SIG-M5 (cell line): ENCODE measurements at regions not wholly inside any gene's neighbourhood (a gene's known extent, or its start where the extent isn't known, plus 50 kb on each side); places are given as distances from the start of the nearest gene placed in this dataset.
"Not testable (repeated sequence)": the region's sequence is repeated elsewhere in the genome, so short reads cannot be mapped to it uniquely, and the experiment has no call there.

Experiments
- DNase-seq: peaks from one replicate; lab custom pipeline; 2025; lab: John Stamatoyannopoulos, UW

DNA sequence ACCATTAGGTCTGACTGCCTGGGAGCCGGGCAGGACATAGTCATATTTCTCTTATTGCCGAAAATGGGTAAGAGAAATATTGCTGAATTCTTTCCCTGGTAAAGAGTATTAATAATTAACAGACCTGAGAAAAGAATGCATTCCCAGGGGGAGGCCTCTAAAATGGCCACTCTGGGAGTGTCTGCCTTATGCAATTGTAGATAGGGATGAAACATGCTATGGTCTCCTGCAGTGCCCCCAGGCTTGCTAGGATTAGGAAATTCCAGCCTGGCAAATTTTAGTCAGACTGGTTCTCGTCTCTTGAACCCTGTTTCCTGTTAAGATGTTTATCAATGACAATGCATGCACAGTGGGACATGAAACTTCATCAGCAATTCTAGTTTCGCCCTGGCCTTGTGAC is 975.7 kb downstream of the TBC1D32 start:
- not testable (repeated sequence) for DNase-seq

DNA sequence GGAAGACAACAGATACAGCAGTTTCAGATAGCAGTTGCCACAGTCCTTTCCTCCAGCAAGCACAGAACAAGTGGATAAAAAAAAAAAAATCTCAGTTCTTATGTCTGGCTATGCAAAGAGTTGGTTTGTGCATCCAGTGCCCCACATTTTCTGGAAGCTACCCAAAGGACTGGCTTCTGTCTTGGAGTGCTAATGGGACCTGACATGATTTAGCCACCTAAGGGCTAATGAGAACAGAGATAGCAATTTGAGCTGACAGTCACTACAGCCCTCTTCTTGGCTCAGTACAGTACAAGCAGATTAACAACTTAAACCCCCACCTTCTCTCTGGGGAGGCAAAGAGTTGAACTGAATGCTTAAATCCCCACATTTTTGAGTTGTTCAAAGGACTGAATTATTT is 976.8 kb downstream of the TBC1D32 start:
- DNase-seq: no peak

DNA sequence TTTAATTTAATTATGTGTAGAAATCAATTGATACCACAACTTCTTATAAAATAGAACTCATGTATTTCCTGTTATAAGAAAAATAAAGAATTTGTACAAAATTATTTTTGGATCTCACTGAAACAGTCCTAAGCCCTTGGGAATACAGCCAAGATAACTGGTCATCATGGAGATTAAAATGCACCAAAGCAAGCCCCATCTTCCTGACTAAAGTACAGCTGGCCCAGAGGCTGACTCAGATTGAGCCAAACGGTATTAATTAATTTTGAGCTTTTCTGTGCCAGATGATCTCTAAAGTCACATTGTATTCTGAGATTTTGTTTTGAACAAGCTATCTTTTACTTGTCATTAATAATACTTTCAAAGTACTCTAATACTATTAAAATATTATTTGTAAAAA is 978.5 kb downstream of the TBC1D32 start:
- DNase-seq: no peak

DNA sequence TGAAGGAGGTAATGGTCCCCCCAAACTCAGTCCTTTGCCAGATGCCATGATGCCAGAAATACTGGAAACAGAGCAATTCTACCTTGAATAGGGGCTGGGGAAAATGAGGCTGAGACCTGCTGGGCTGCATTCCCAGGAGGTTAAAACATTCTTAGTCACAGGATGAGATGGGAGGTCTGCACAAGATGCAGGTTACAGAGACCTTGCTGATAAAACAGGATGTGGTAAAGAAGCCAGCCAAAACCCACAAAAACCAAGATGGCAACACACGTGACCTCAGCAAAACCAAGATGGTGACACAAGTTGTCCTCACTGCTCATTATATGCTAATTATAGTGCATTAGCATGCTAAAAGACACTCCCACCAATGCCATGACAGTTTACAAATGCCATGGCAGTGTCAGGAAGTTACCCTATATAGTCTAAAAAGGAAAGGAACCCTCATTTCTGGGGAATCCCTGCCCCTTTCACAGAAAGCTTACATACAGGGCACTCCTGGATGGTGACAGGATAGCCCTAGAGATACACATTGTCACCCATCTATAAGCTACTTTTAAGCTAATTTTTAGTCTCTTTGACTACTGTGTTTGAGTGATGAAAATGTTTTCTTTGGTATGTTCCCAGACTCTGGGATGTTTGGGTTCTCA is 979.7 kb downstream of the TBC1D32 start:
- no peak for DNase-seq

DNA sequence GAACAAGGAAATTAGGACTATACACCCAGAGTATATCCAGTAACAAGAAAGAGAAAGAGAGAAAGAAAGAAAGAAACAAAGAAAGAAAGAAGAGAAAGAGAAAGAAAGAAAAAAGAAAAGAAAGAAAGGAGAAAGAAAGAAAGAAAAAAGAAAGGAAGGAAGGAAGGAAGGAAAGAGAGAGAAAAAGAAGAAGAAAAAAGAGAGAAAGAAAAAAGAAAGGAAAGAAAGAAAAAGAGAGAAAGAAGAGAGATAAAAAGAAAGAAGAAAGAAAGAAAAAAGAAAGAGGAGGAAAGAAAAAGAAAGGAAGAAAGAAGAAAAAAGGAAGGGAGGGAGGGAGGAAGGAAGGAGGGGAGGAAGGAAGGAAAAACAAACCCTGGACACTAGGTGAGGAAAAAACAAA is 981.8 kb downstream of the TBC1D32 start:
- DNase-seq: no peak

DNA sequence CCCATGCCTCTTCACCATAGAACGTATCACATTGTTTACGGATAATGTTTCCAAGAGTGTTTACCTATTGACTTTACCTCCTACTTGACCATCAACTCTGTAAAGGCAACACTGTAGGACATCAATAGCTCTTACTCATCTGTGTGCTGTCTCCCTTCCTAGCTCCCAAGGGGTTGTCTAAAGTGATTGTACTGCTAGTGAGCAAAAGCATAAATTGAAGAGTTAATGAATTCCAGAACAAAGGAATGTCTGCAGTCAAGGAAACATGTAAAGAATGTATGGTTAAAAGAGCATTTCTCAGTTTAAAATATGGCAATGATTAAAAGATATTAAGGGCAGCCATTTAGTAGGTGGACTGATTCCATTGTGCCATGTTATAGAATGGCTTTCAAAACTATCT is 985.4 kb downstream of the TBC1D32 start:
- DNase-seq: no peak

DNA sequence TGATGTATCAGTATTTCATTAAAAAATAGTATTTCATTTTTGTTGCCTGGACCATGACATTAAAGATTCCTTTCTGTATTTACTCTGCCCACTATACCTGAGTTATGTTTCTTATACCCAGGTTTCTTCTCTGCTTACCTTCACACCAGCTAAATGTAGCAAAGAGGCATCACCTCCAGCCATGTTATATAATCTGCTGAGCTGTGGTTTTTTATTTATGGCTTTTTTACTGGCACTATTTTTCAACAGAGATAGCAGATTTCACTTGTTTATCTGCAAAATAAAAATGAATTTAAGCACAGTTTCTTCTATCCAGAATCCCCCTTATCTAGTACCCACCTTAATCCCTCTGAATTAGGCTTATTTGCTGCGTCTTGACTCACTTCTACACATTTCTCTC is 979.0 kb upstream of the MAN1A1 start:
- DNase-seq: no peak

DNA sequence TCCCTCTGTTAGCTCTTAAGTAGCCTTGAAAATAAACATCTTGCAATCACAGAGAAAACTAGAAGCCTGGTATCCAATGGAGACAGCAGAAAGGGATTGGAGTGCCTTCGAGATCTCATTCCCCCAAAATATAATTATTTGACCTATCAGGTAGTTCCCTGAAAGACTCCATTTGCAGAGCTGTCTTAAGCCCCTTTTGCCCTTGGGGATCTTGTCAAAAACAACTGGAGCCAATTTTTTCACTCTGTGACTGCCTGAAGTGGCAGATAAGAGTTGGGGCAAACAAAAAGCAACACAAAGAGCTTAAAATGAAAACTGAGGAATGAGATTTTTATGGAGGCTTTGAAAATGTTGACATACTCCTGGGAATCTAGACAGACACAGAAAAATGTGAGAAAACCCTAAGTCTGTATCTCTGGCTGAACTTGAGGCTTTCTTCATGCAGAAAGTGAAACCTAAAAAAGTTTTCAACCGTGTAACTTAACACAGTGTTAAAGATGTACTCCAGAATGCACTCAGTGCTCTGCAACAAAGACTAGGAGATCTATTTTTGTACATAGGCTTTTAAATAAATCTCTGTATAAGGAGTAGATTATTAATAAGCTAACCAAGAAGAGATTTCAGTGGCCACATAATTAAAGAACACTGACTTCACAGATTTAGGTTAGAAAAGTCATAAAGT is 971.1 kb upstream of the MAN1A1 start:
- no peak for DNase-seq

DNA sequence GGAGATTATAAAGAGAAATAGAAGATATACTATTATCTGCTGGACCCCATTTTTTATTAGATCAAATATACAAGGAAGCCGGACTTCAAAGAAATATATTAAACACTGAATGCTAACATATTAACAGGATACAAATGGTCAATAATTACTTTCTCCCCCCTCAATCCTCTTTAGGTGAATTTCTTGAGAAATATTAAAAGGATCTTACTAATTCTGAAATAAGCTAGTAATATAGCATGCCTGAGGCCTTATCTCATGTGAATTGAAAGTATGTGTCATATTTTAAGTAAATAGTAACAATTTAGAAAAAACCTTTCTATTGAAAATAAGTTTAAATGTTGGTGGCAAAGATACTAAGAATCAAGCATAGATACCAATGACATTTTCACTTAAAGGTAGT is 954.7 kb upstream of the MAN1A1 start:
- DNase-seq: no peak

DNA sequence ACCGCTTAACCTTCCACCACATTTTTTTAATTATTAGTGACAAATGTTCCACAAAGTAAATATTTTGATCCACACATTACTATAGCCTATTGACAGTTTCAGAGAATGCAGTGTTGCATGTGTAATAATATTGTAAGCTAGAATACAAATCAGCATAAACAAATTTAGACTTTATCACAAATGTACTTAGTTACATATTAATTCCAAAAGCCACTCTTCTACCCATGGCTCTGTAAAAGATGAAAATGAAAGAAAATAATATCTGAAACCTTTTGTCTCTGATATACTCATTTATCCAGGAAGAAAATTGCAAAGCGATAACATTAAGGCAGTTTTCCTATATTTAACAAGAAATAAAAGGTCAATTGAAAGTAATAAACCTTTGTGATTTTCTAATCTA is 954.0 kb upstream of the MAN1A1 start:
- no peak for DNase-seq

DNA sequence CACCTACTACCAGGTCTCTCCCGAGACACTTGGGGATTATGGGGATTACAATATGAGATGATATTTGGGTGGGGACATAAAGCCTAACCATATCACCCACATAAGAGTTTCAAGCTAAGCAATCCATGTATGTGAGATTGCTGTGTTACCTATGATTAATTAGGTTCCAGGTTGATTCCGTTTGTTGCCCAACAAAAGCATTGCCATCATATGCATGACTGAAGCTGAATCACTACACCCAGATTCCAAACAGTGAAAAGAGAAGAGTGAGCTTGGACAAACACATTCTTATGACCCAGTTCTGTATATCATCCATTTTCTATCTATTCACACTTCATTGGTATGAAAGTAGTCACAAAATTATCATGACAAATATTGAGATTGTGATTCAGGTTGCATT is 952.5 kb upstream of the MAN1A1 start:
- no peak for DNase-seq

DNA sequence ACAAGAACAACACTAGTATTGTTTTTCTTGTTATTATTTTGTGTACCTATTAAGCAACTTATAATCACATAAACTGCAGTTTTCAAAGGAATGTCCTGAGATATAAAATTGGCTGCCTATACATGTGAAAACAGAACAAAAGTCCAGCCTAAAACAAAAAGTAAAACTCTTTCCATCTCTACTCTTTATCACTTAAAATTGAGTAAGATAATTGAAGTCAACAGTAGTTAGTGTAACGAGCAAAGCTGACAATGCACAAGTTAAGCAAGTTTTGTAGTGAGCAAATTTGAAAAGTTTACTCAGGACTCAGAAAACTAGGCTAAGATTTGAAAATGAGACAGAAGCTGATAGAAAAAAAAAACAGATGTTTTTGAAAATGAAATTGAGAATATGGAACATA is 941.4 kb upstream of the MAN1A1 start:
- no peak for DNase-seq

DNA sequence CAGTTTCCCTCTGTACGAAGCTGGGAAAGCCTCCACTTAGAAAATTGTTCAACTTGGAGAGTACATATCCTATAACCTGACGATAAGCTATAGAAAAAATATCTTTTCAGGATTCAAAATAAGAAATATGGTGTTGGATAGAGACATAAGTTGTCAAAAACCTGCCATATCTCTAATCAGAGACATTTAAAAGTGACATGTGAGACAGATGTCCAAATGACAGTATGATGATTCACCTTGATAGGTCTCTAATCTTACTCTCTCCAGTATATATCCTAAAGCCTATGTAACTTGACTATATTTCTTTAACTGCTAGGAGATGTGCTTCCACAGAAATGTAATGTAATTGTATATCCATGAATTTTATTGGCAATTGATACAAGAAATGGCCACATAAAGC is 932.4 kb upstream of the MAN1A1 start:
- no peak for DNase-seq

DNA sequence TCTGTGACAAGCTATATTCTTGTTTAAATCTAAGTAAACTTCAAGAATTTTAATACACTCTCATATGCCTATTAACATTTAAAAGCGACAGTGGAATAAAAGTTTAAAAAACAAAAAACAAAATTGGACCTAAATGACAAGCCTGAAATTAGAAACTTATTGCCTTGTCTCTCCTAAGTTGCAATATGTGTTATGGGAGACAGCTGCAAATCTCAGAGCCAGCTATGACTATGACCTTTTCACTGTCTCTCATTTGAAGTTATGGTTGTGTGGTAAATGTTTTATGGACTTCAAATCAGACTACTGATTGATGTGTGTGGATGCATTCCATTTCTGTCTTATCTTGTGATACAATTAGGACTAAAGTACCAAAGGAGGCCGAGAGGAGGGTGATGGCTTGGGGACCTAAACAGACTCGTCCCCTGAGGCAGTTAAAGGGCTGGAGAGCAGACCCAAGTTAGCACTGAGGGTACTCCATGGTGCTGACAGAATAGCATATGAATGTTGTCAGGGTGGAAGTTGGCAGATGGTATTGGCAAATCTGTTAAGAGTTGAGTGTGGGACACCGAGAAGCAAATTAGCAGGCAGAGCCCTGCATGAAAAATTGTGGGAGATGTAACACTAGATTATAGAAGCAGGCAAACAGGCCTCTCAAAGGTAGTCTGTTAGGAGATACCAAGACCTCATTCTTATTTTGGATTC is 930.1 kb upstream of the MAN1A1 start:
- no peak for DNase-seq

DNA sequence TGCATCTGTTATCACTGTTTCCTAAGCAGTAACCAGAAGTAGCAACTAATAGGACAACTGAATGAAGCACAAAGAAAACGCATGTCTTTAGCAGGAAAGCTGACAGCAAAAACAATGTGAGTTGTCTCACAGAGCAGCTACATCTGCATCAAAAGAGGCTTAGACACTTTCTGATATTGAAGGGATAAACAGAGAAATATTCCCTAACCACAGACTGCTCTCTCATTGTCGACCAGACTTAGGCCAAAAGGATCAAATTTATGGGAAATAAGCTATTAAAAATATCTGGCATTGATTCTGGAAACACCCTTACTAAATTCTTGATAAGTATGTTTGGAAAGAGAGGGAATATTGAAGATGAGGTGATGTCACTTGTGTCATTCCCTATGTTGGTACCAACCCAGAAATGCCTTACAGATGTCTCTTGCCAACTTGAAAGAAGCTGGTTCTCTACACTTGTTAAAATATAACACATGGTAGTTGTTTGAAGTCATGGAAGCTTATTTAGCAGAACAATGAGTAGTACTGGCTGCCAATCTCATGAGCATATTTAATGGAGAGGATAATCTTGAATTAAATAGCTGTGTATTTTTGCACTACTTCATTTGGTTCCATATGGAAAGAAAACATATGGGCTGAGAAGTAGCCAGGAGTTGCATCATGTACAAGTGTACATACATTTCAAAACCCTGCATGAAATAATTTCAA is 929.3 kb upstream of the MAN1A1 start:
- no peak for DNase-seq

DNA sequence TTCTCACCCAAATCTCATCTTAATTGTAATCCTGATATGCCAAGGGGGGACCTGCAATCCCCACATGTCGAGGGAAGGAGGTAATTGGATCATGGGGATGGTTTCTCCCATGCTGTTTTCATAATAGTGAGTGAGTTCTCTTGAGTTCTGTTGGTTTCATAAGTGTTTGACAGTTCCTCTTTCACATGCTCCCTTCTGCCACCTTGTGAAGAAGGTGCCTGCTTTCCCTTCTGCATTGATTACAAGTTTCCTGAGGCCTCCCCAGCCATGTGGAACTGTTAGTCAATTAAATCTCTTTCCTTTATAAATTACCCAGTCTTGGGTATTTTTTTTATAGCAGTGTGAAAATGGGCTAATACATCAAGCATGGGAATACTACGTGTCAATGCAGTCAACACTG is 925.0 kb upstream of the MAN1A1 start:
- no peak for DNase-seq

DNA sequence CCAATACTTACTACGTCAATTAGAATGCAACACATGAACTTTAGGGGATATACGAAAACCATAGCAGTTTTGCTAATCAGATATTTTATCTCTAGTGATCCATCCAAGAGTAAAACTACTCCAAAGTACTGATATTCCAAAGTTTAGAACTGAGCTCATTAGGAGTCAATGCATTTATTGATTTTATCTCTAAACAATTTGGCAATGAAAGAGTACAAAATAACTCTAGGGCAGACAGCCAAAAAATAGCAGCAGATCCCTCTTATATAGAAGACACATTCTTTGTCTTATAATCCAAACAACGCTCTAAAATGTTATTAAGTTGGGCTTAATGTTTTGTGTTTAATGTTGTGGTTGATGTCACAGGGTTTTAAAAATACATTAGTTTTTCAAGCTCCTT is 923.9 kb upstream of the MAN1A1 start:
- no peak for DNase-seq

DNA sequence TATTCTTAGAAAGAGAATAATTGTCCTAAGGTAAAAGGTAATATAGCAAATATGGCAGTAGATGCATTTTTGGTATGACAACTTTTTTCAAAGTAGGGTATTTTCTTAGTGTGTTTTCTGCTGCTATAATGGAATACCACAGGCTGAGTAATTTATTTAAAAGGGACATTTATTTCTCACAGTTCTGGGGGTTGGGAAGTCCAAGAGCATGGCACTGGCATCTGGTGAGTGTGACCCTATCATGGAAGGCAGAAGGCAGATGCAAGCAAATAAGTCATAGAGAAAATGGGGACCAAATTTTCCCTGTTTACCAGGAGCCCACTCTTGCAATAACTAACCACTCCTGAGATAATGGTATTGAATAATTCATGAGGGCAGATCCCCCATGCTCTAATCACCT is 922.5 kb upstream of the MAN1A1 start:
- DNase-seq: no peak

DNA sequence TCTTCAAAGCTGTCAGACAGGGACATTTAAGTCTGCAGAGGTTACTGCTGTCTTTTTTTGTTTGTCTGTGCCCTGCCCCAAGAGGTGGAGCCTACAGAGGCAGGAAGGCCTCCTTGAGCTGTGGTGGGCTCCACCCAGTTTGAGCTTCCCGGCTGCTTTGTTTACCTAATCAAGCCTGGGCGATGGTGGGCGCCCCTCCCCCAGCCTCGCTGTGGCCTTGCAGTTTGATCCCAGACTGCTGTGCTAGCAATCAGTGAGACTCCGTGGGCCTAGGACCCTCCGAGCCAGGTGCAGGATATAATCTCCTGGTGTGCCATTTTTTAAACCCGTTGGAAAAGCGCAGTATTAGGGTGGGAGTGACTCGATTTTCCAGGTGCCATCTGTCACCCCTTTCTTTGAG is 918.7 kb upstream of the MAN1A1 start:
- DNase-seq: not testable (repeated sequence)

DNA sequence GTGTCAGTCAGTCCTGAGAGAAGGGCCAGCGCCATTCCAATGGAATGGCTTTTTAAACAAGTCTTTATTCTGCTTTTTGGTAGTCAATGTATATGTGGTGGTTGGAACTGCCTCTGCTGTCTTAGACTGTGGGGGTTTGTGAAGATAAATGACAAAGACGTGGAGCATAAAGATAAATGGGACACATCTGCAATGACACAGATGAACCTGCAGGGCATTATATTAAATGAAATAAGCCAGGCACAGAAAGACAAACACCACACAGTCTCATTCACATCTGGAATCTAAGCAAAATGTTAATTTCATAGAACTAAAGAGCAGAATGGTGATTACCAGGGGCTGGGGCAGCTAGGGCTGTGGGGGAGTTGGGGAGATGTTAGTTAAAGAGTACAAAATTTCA is 912.8 kb upstream of the MAN1A1 start:
- DNase-seq: no peak

DNA sequence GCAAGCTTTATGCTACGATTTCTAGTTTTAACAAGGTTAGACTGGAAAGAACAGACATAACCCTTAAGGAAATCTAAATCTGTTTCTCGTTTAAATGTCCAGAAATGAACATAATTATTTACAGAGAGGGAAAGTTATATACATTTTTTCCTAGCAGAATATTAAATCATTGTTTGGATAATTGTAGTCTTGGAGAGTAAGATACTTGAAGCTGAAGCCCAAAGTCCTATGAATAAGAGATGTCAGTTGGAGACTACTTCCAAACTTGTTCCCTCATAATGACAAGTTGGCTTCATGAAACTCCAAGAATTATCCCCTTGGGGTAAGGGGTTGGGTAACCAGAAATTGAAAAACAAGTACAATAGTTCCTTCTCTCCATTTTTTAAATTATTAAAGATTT is 911.1 kb upstream of the MAN1A1 start:
- no peak for DNase-seq

DNA sequence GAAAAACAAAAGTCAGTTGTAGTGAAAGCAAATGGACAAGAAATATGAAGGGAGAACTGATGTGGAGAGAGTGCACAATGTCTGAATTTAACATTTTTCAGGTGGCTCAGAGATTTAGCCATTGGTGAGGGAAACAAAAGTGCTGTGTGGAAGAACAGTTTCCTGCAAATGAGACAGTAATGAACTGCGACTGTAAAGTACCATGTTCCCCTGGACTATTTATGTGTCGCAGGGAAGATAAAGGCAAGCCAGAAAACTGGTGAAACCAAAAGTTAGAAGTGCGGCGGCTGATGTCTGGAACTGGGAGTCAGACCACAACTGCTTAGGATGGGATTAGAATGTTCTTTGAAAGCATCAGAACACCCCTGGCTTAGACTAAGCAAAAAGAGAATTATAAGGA is 905.1 kb upstream of the MAN1A1 start:
- no peak for DNase-seq

DNA sequence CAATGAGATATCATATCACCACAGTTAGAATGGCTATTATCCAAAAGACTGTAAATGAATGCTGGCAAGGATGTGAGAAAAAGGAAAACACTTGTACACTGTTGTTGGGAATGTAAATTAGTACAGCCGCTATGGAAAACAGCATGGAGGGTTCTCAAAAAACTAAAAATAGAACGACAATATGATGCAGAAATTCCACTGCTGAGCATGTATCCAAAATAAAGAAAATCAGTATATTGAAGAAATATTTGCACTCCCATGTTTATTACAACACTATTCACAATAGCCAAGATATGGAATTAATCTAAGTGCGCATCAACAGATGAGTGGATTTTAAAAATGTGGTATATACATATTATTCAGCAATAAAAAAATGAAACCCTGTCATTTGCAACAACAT is 898.9 kb upstream of the MAN1A1 start:
- DNase-seq: no peak
